PC-3 (cell line): ENCODE measurements at regions not wholly inside any gene's neighbourhood (a gene's known extent, or its start where the extent isn't known, plus 50 kb on each side); places are given as distances from the start of the nearest gene placed in this dataset.

Experiments used
- ATAC-seq: fragments of 200-7000 bp; cut with Tn5 transposase; 2 replicates; pipeline ENCODE4 v1.9.1; 2020; ENCODE audit warnings: mild to moderate bottlenecking, moderate library complexity
- BruUV-seq: library from RNA; stranded (reverse); fragments of 400-500 nt; replicated peaks from 2 replicates; lab custom pipeline; 2021; lab: Mats Ljungman, UMichigan
- CTCF ChIA-PET: fragments of 300-600 bp; sonication (Branson Sonifier 250); formaldehyde crosslinking; loops from one replicate; lab custom pipeline; 2022; ENCODE audit warnings: antibody characterized with exemption; lab: Charles Lee
- POLR2A ChIA-PET: fragments of 300-600 bp; sonication (Branson Sonifier 250); formaldehyde crosslinking; loops from one replicate; lab custom pipeline; 2022; ENCODE audit warnings: antibody characterized with exemption; ENCODE audit not compliant: unreplicated experiment; lab: Charles Lee
- DNase-seq: peaks from one replicate; pipeline ENCODE4 v3.0.0-alpha.2; 2015
- H2AFZ ChIP-seq: fragments of 300-600 bp; sonication (generic); 2 replicates; pipeline ENCODE4 v1.6.0; 2016; ENCODE audit warnings: antibody characterized with exemption, low read length
- H3F3A ChIP-seq: fragments of 300-600 bp; sonication (generic); one replicate; pipeline ENCODE4 v1.6.0; 2017; ENCODE audit warnings: antibody characterized with exemption, low read length, control low read depth, mild to moderate bottlenecking; ENCODE audit not compliant: unreplicated experiment
- H3K27ac ChIP-seq: fragments of 300-600 bp; sonication (generic); 2 replicates; pipeline ENCODE4 v1.5.1; 2016; ENCODE audit warnings: mild to moderate bottlenecking, low read length
- H3K27me3 ChIP-seq: fragments of 300-600 bp; sonication (generic); 2 replicates; pipeline ENCODE4 v1.6.1; 2016; ENCODE audit warnings: low read length, mixed read lengths
- H3K36me3 ChIP-seq: fragments of 300-600 bp; sonication (generic); 2 replicates; pipeline ENCODE4 v1.6.1; 2016; ENCODE audit warnings: low read depth, mixed run types, low read length, mixed read lengths
- H3K4me1 ChIP-seq: fragments of 300-600 bp; sonication (generic); 2 replicates; pipeline ENCODE4 v1.5.1; 2016; ENCODE audit warnings: low read length; ENCODE audit not compliant: insufficient read depth
- H3K4me2 ChIP-seq: fragments of 300-600 bp; sonication (generic); 2 replicates; pipeline ENCODE4 v1.6.0; 2016; ENCODE audit warnings: low read length
- H3K4me3 ChIP-seq: fragments of 300-600 bp; sonication (generic); 2 replicates; pipeline ENCODE4 v1.5.1; 2016; ENCODE audit warnings: mild to moderate bottlenecking, low read length, mixed read lengths
- H3K79me2 ChIP-seq: fragments of 300-600 bp; sonication (generic); 2 replicates; pipeline ENCODE4 v1.6.1; 2017; ENCODE audit warnings: low read length, mixed read lengths
- H3K9ac ChIP-seq: fragments of 300-600 bp; sonication (generic); 2 replicates; pipeline ENCODE4 v1.6.0; 2016; ENCODE audit warnings: mild to moderate bottlenecking, low read length
- H3K9me2 ChIP-seq: fragments of 300-600 bp; sonication (generic); replicated peaks from 2 replicates; pipeline ENCODE4 v1.6.1; 2016; ENCODE audit warnings: mixed run types, low read length, mixed read lengths
- H3K9me3 ChIP-seq: fragments of 300-600 bp; sonication (generic); 2 replicates; pipeline ENCODE4 v1.6.1; 2016; ENCODE audit warnings: low read length, mixed read lengths
- H4K20me1 ChIP-seq: fragments of 300-600 bp; sonication (generic); 2 replicates; pipeline ENCODE4 v1.6.1; 2016; ENCODE audit warnings: low read length, mixed read lengths
- EZH2 ChIP-seq: fragments of 300-600 bp; sonication (generic); IDR thresholded peaks from one replicate; pipeline ENCODE4 v1.6.1; 2017; ENCODE audit warnings: antibody characterized with exemption, mild to moderate bottlenecking, low read length; ENCODE audit not compliant: unreplicated experiment
- EZH2phosphoT487 ChIP-seq: fragments of 300-600 bp; sonication (generic); IDR thresholded peaks from 2 replicates; pipeline ENCODE4 v1.6.1; 2018; ENCODE audit warnings: mild to moderate bottlenecking, antibody characterized with exemption, low read length, borderline replicate concordance
- intact Hi-C: fragments of 100-400 bp; cut with micrococcal nuclease; formaldehyde crosslinking; loops from 2 replicates; pipeline ENCODE4 v1.9.0; 2023
- TF ChIP-seq, protein P1 (sequence below): fragments of 300-600 bp; sonication (generic); conservative IDR thresholded peaks from 2 replicates; pipeline ENCODE4 v1.5.1; 2017; ENCODE audit warnings: antibody characterized with exemption, low read depth, mild to moderate bottlenecking, low read length

DNA sequence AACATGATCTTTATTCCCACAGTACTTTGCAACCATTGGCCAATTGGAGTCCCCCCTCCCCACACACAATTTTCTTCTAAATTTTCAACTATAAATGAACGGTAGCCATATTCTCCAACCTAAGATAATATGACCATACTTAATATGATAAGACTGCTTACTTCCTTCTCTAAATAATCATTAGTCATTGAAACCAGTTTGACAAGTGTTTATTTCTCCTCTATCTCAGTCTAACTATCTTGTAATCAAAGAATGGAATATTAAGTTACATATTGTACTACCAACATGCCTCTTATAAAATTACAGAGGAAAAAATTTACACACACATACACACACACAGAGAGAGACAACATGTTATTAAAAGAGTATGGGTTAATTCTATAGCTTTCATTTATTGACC is 567.4 kb upstream of the TMPRSS15 start:
- H3K4me2 ChIP-seq = no peak overlapping the region
- DNase-seq = peak; percentile 50
- no TSS peak for BruUV-seq
- H3K27ac ChIP-seq = no peak overlapping the region
- H3K9ac ChIP-seq = no peak overlapping the region
- TF ChIP-seq, protein P1, sequence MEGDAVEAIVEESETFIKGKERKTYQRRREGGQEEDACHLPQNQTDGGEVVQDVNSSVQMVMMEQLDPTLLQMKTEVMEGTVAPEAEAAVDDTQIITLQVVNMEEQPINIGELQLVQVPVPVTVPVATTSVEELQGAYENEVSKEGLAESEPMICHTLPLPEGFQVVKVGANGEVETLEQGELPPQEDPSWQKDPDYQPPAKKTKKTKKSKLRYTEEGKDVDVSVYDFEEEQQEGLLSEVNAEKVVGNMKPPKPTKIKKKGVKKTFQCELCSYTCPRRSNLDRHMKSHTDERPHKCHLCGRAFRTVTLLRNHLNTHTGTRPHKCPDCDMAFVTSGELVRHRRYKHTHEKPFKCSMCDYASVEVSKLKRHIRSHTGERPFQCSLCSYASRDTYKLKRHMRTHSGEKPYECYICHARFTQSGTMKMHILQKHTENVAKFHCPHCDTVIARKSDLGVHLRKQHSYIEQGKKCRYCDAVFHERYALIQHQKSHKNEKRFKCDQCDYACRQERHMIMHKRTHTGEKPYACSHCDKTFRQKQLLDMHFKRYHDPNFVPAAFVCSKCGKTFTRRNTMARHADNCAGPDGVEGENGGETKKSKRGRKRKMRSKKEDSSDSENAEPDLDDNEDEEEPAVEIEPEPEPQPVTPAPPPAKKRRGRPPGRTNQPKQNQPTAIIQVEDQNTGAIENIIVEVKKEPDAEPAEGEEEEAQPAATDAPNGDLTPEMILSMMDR = no peak
- no peak for TF ChIP-seq EZH2phosphoT487
- H3K4me1 ChIP-seq = no peaks in the 10 kb centered on the region
- intact Hi-C loops = no loop called here
- ChIA-PET CTCF (no interaction called here), POLR2A (interaction anchor here (0.5 kb wide), 1 partner anchor 496 kb away, joined by 4 read pairs; no protein-coding TSS in a partner anchor)
- H3K4me3 ChIP-seq = no peak overlapping the region
- H2AFZ ChIP-seq = no peak overlapping the region
- no peaks in the 10 kb centered on the region for H3K9me2 ChIP-seq
- H3K36me3 ChIP-seq = no peaks in the 10 kb centered on the region
- no peaks in the 10 kb centered on the region for H4K20me1 ChIP-seq
- no peaks in the 10 kb centered on the region for H3K27me3 ChIP-seq
- peak; percentile 40; the same call in 1 of the 2 replicates for ATAC-seq
- H3K9me3 ChIP-seq = no peaks in the 10 kb centered on the region
- H3F3A ChIP-seq = no peaks in the 10 kb centered on the region
- no peaks in the 10 kb centered on the region for H3K79me2 ChIP-seq

DNA sequence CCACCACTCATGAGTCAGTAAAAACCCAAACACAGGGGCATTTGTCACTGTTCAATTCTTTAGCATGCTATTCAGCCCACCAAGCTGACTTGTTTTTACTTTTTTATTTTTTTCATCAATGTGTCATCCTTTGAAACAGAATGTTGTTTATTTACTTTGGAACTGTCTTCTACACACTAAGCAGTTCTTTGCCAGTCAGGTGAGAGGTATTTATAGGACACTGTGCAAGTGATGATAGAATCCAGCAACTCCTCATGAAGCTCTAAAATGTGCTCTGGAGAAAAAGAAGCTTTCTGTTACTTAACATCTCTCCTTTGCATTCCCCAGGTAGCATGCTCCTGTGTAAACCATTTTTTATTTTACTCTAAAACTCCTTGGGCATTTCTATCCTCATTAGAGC is 582.0 kb upstream of the TMPRSS15 start:
- no peak for TF ChIP-seq EZH2
- TF ChIP-seq EZH2phosphoT487 = no peak
- TF ChIP-seq, protein P1 = no peak
- H3K36me3 ChIP-seq = no peaks in the 10 kb centered on the region
- no peak overlapping the region for H3K27ac ChIP-seq
- H3K79me2 ChIP-seq = no peaks in the 10 kb centered on the region
- no peaks in the 10 kb centered on the region for H3K9me2 ChIP-seq
- intact Hi-C loops = no loop called here
- no TSS peak for BruUV-seq
- CTCF ChIA-PET = no interaction called here
- no peaks in the 10 kb centered on the region for H3K4me1 ChIP-seq
- no peak overlapping the region for H3K4me3 ChIP-seq
- peak; percentile 36 for DNase-seq
- no peaks in the 10 kb centered on the region for H4K20me1 ChIP-seq
- H3F3A ChIP-seq = no peaks in the 10 kb centered on the region
- 0 out of 2 replicates have a peak, but pooled peaks cover 9% of the 10 kb centered on the region for H3K9me3 ChIP-seq
- peaks cover 35% of the 10 kb centered on the region for H3K27me3 ChIP-seq
- ATAC-seq = peak; percentile 22
- no peak overlapping the region for H3K4me2 ChIP-seq
- H3K9ac ChIP-seq = no peak overlapping the region
- POLR2A ChIA-PET = interaction anchor here (0.6 kb wide), 1 partner anchor 15 kb away, joined by 13 read pairs; no protein-coding TSS in a partner anchor
- no peak overlapping the region for H2AFZ ChIP-seq

DNA sequence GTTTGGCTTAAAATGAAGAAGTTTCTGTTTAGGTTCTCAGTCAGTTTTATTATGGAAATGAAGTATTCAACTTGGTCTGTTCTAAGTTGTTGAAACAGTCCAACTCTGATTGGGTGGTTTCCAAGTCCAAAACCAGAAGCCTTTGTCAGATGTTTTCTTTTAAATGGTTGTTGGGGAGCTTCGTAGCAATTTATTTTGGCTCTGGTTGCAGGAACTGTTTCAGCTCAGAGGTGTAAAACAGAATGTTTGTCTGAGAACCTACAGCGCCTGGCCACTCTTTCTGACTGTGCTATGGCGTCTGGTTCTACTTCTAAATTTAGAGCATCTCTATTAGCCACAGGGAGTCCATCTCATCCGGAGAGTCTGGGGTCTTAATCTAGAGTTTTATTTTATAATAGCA is 582.6 kb upstream of the TMPRSS15 start:
- ChIA-PET CTCF (no interaction called here), POLR2A (no interaction called here)
- DNase-seq = no peak
- no peak overlapping the region for H3K4me2 ChIP-seq
- no peaks in the 10 kb centered on the region for H4K20me1 ChIP-seq
- BruUV-seq = no TSS peak
- 0 out of 2 replicates have a peak, but pooled peaks cover 9% of the 10 kb centered on the region for H3K9me3 ChIP-seq
- H3K27ac ChIP-seq = no peak overlapping the region
- no peak for ATAC-seq
- no peaks in the 10 kb centered on the region for H3K36me3 ChIP-seq
- H3K9me2 ChIP-seq = no peaks in the 10 kb centered on the region
- H3K9ac ChIP-seq = no peak overlapping the region
- H3K4me1 ChIP-seq = no peaks in the 10 kb centered on the region
- no peaks in the 10 kb centered on the region for H3K79me2 ChIP-seq
- no peak overlapping the region for H2AFZ ChIP-seq
- TF ChIP-seq EZH2phosphoT487 (no peak), EZH2 (no peak)
- TF ChIP-seq, protein P1 = no peak
- H3K27me3 ChIP-seq = peaks cover 35% of the 10 kb centered on the region
- H3K4me3 ChIP-seq = no peak overlapping the region
- intact Hi-C loops = no loop called here
- H3F3A ChIP-seq = no peaks in the 10 kb centered on the region
